ENCODE measurements at regions not wholly inside any gene's neighbourhood (a gene's known extent, or its start where the extent isn't known, plus 50 kb on each side); places are given as distances from the start of the nearest gene placed in this dataset.
"Not testable (repeated sequence)": the region's sequence is repeated elsewhere in the genome, so short reads cannot be mapped to it uniquely, and the experiment has no call there.

GRCh38 chr15:81813215-81813614, 232.6 kb downstream of the MEX3B start:
- no peak for DNase-seq

DNA sequence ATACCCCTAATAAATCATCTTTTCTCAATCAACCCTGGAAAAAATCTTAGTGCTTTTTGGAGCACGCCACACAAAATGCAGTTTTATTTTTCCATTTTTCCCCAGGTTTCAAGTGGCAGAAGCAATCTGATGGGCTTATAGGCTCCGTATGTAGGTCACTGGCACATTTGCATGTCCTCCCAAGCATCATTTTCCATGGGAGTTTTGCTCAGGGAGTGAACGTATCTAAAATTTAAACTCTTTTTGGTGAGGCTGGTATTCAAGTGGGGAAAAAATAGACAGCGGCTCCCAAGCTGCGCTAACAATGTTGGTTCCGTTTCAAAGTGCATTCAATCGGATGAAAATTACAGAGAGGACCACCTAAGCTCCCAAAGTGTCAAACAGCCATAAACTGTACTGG, 233.4 kb downstream of the MEX3B start:
- DNase-seq, result no peak

GRCh38 chr15:81811736-81812135, 234.1 kb downstream of the MEX3B start:
- DNase-seq, result no peak

GRCh38 chr15:81809543-81809942, 236.3 kb downstream of the MEX3B start:
- DNase-seq, result no peak

- no peak for DNase-seq
Measured at GRCh38 chr15:81807806-81808205, 238.0 kb downstream of the MEX3B start.

- DNase-seq, result no peak
Measured at GRCh38 chr15:81807186-81807585, 238.6 kb downstream of the MEX3B start.

GRCh38 chr15:81795899-81796298, 249.9 kb downstream of the MEX3B start:
- no peak for DNase-seq

GRCh38 chr15:81792646-81793045, 253.2 kb downstream of the MEX3B start:
- no peak for DNase-seq

GRCh38 chr15:81791322-81791721, 254.5 kb downstream of the MEX3B start:
- DNase-seq, result not testable (repeated sequence)

DNA sequence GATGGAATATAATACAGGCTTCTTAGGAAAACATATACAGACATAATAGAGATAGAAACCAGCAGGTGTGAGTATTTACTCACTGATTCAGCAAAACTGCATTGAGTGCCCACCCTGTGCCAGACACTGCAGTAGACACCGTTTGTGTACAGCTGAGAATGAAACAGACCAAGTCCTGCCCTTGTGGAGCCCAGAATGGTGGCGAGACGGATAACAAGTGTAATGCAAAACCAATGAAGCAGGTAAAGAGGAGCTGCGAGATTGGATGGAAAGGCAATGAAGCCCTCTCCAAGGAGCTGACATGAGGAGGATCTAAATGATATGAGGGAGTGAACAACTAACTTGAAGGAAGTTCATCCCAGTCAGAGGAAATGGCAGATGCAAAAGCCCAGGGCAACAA, 256.4 kb downstream of the MEX3B start:
- no peak for DNase-seq

- no peak for DNase-seq
Measured at GRCh38 chr15:81786776-81787175, 259.0 kb downstream of the MEX3B start.

DNA sequence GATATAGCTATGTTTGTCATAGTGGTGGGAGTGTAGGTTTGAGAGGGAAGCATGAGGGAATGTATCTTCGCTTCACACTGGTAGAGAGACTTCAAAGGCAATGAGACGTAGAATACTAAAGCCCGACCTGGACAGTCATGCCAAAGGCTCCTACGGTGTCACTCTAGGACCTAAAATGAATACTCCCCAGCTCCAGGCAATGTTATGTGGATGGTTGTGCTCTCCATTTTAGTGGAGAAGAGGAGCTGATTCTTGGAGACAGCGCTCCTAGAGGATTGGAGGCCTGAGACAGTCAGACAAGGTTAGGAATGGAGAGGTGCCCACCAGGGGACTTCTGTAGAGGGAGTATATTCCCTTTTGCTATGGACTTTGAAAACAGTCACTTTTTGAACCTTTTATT, 260.1 kb downstream of the MEX3B start:
- no peak for DNase-seq

DNA sequence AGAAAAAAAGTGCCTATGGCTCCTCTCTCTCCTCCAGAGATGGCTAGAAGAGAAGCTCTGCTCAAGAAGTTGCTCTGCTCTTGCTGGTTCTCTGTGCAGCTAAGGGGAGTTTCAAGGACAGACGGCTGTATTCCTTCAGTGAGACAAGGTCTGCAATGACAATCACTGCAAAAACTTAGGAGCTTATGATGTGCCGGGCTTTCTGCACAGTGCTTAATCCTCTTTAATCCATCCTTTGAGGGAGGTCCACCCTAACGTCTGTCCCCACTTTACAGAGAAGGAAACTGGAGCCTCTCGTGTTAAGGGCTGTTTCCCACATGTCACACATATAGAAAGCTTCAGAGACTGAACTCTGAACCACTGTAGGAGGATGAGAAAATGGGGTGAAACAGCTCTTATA, 260.6 kb downstream of the MEX3B start:
- DNase-seq, result no peak

DNA sequence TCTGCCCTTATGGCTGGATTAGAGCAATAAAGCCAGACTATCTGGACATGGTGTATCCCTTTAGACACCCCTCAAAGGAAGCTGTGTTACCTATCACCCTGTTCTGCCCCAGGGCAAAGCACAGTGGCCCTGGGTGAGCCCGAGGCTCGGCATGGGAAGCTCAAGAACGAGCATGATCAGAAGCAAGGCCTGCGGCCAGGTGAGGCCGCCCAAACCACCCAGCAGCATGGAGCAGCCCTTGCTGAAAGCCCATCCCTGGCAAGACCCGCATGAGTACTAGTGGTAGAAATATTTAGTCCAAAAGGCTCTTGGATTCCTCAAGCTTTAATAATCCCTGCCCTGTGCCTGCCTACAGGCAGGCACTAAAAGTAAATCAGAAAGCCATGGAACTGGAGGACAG, 261.1 kb downstream of the MEX3B start:
- no peak for DNase-seq

DNA sequence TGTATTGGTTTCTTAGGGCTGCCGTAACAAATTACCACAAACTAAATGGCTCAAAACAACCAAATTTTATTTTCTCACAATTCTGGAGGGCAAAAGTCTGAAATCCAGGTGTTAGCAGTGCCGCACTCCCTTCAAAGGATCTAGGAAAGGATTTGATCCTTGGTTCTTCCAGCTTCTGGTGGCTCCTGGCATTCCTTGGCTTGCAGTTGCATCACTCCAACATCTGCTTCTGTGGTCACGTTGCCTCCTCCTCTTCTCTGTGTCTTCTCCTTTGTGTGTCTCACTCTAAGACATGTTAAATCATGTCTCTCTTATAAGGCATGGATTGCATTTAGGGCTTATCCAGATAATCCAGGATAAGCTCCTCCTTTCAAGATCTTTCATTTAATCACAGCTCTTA, 262.2 kb downstream of the MEX3B start:
- DNase-seq, result no peak

DNA sequence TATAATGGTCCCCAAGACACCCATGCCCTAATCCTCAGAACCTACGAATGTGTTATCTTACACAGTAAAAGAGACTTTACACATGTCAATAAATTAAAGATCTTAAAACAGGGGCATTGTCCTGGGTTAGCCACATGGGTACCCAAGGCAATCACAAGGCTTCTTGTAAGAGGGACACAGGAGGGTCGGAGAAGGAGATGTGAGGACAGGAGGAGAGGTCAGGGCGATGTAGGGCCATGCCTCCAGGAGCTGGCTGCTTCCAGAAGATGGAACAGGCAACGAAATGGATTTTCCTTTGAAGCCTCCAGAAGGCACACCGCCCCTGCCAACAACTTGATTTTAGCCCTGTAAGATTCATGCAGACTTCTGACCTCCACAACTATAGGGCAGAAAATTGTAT, 262.7 kb downstream of the MEX3B start:
- DNase-seq, result no peak

GRCh38 chr15:81781395-81781794, 264.4 kb downstream of the MEX3B start:
- DNase-seq, result no peak

DNA sequence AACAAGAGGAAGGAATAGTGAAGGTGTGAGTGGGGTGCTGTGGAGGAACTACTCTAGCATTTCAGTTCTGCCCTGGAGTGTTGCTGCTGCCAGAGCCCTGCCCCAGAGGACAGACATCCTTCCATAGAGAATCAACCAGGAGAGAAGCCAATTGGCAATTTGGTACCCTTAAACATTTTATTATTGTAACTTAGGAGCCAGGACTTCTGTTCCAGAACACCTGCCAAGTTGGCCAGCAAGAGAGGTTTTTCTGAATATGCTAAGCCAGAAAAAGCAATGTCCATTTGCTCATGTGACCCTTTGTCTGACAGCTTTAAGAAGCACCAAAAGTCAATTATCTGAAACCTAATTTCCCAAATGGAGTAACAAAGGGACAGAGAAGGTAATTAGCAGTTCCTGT, 264.9 kb downstream of the MEX3B start:
- DNase-seq, result no peak

DNA sequence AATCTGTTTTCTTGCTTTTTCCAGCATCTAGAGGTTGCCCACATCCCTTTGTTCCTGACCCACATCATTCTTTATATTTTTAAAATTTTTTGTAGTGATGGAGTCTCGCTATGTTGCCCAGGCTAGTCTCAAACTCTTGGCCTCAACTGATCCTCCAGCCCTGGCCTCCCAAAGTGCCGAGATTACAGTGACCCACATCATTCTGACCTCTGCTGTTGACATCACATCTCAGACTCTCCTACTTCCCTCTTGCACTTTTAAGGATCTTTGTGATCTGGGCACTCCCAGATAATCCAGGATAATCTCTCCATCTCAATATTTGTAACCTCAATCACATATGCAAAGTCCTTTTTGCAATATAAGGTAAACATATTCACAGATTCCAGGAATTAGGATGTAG, 266.6 kb downstream of the MEX3B start:
- DNase-seq, result no peak

DNA sequence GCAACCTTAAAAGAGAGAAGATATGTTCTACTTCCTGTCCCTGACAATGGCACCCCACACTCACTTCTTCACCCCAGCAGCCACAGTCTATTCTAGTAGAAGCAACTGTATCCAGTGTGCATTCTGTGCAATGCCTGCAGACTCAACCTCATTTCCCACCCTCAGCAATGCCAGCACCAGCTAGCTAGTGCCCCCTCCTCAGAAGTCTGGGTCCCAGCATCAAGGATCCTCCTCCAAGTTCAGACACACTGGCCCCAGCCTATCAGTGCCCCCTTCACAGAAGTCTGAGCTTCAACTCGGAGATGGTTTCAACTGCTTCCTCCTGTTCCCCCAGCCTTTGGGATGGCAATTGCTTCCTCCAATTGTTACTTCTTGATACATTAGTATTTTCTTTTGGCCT, 268.3 kb downstream of the MEX3B start:
- no peak for DNase-seq

- no peak for DNase-seq
Measured at GRCh38 chr15:81776976-81777375, 268.8 kb downstream of the MEX3B start.

- not testable (repeated sequence) for DNase-seq
Measured at GRCh38 chr15:81775779-81776178, 270.0 kb downstream of the MEX3B start.

DNA sequence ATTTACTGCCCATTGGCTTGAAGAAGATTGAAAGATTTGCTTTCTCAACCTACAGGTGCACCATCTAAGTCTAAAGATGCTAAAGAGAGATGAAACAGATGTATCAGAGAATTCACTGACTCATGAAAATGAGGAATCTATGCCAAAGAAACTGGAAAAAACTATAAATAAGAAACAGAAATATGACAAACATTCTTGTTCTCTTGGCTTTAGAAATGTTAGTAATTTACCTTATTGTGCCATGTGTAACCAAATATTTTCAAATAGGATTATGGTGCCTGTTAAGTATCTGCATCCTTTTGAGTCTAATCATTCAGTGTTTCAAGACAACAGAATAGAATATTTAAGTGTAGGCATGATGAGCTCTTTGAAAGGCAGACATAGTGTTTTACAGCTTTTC, 271.5 kb downstream of the MEX3B start:
- DNase-seq, result no peak

- DNase-seq, result no peak
Measured at GRCh38 chr15:81768773-81769172, 277.0 kb downstream of the MEX3B start.

GRCh38 chr15:81766829-81767475, 278.9 kb downstream of the MEX3B start:
- DNase-seq, result no peak

DNA sequence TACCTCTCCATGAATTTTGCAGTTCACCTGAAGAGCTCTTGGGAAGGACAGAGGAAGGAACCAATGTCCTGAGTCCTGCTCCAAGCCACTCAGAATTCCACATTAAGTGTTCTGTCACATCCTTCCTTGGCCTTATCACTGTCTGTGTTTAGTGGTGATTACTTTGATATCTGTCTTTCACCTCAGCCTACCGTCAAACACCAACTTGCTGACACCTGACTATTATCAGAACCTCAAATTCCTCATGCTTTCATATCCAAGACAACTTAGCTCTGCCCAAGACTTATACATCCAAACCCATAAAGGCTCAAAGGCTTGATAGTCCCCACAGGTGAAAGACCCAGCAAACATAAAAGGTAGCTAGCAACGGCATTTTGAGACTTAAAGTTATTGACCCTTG, 280.0 kb downstream of the MEX3B start:
- DNase-seq, result no peak

All from NCI-H1105 (cell line).